CD4-positive, alpha-beta T cell treated with Interleukin-6 at 100 ng/mL for 8 hours (primary cell): ENCODE measurements at regions not wholly inside any gene's neighbourhood (a gene's known extent, or its start where the extent isn't known, plus 50 kb on each side); places are given as distances from the start of the nearest gene placed in this dataset.
"Not testable (repeated sequence)": the region's sequence is repeated elsewhere in the genome, so short reads cannot be mapped to it uniquely, and the experiment has no call there.

Source experiments
- DNase-seq: peaks from one replicate; pipeline ENCODE4 v3.0.0-alpha.2; 2020; ENCODE audit warnings: mixed read lengths, low spot score

DNA sequence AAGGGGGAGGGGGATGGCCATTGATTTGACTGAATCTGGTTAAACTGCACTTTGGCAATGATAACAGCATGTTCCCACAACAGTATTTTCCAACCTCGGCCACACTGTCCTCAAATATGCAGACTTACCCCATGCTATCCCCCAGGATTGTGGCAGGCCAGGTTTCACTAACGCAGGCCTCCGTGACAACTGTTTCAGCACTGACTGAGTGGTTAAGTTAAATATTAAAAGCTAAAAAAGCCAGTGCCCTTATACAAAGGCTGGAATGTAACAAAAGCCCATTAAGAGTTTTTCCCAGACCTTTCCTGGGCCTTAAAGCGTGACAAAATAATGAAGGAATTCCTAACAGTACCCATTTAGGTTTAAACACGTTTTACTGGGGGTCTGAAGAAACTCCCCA is 202.9 kb downstream of the USP25 start:
- no peak for DNase-seq

DNA sequence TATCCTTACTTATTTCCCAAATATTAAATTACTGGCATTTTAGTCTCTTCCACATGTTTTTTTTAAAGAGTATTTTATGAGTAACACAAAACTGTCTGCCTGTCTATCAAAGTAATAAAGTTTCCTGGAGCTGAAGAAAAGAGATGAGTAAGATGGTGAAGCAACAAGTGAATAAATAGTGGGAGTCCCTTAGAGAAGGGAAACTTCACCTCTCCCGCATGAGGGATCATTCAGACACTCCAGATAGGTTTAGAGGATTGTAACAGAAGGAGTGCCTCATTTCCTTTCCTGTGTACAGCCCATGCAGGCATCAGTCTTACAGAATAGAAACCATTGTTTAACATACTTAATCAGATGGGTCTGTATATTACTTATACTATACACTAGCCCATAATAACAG is 205.7 kb downstream of the USP25 start:
- no peak for DNase-seq

DNA sequence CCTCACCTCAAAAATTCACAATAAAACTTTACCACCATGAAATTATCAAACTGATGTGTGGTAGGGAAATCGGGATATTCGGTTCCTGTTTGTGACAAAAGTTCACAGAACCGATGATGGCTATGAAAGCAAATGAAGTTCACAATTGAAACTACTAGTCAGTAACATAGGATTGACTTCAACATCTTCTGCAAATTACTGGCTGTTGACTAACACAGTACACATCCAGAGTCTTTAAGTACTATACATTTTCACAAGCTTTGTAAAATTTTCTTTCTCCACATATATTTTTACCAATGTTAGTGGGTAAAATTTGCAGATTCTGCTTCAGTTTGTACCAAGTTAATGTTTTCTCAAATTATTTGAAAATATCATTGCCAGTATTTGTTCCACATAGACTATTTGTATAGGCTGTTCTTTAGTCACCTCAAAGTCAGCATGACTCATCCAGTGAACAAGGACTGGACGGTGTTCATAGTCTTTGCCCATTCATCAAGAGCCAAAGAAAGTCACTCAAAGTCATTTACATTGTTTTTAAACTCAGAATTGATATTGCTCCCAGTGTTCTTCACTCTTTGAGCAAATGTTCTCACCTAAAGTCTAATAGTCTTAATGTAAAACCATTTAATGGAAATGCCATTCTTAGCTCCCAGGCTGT is 213.4 kb downstream of the USP25 start:
- DNase-seq: no peak

DNA sequence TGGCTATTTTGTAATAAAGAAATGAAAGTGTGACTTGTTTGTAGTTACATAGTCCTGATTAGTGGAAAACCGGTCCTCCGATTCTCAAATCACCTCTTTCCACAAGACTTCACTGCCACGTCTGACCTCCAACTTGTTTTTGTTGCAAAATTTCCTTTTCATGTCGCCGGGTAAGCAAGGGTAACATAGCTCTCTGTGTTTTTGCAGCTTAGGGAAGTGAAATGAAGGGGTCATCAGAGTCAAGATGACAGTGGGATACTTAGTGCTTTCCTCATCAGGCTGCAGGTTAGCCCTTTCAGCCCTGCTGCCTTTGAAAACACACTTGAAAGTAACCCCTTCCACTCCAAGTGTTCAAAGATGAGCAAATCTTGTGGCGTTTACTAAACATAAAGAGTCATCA is 217.9 kb downstream of the USP25 start:
- DNase-seq: no peak

- DNase-seq: no peak
Observed at GRCh38 chr21:15953551-15954116, 223.9 kb downstream of the USP25 start.

GRCh38 chr21:15964236-15964855 is 234.6 kb downstream of the USP25 start:
- DNase-seq: no peak

DNA sequence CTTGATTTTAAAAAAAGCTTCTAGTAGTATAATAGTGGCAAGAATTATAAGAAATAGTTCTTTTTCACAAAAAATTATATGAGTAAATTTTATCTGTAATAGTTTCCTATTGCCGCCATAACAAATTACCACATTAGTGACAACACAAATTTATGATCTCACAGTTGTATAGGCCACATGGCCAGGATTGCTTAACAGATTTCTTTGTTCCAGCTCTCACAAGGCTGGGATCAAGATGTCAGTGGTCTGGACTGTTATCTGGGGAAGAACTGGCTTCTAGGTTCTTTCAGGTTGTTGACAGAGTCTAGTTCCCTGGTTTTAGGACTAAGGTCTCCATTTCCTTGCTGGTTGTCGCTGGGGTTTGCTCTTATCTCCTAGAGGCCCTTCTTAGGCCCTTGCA is 236.4 kb downstream of the USP25 start:
- DNase-seq: no peak

GRCh38 chr21:15966651-15967050 is 236.9 kb downstream of the USP25 start:
- no peak for DNase-seq

- DNase-seq: no peak
Observed at GRCh38 chr21:15967661-15968060, 237.9 kb downstream of the USP25 start.

DNA sequence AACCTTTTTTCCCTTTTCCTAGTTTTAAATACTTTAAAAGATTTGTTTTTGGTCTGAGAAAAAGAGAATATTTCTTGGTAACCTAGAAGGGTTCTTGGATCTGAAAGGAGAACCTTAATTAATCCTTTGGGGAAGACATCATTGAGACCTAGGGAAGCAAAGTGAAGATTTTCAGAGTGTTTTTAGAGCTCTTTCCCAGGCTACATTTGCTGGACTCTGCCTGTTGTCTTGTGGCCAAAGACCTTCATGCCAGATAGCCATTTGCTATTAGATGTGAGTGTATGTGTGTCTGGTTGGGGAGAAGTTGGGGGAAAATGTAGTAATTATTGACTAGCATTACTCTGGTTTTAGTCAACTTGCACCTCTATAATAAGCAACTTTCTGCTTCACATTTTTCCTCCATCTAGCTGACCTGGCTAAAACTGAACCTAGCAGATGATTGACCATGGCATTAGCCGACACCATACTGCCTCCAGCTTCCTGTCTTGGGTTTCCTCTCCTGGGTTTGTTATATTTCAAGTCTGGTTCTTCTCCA is 239.1 kb downstream of the USP25 start:
- DNase-seq: no peak

- no peak for DNase-seq
Observed at GRCh38 chr21:15976807-15977206, 247.0 kb downstream of the USP25 start.

GRCh38 chr21:15978215-15978738 is 248.5 kb downstream of the USP25 start:
- DNase-seq: no peak

GRCh38 chr21:15979493-15979892 is 249.7 kb downstream of the USP25 start:
- not testable (repeated sequence) for DNase-seq

GRCh38 chr21:15986277-15986676 is 256.5 kb downstream of the USP25 start:
- DNase-seq: no peak

- no peak for DNase-seq
Observed at GRCh38 chr21:15992171-15992570, 262.4 kb downstream of the USP25 start.

- DNase-seq: no peak
Observed at GRCh38 chr21:15993951-15994350, 264.2 kb downstream of the USP25 start.

- DNase-seq: no peak
Observed at GRCh38 chr21:15999741-16000140, 270.0 kb downstream of the USP25 start.

- DNase-seq: no peak
Observed at GRCh38 chr21:16002874-16003466, 273.2 kb downstream of the USP25 start.

DNA sequence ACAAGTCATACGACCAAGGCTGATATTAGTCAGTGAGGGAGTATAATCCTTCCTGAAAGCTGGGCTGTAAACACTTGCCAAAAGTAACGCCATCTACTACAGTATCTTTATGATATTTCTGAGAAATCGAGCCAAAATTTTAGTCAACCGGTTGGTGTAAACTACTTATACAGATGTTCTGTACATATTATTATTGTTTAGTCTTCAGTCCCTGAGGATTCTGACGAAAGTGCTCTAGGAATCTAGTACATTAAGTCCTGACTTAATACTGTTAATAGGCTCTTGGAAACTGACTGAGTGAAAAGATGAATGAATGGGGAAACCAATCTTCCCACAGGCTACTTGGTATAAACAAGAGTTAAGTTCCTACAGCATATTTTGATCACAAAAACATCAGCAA is 274.3 kb downstream of the USP25 start:
- no peak for DNase-seq

DNA sequence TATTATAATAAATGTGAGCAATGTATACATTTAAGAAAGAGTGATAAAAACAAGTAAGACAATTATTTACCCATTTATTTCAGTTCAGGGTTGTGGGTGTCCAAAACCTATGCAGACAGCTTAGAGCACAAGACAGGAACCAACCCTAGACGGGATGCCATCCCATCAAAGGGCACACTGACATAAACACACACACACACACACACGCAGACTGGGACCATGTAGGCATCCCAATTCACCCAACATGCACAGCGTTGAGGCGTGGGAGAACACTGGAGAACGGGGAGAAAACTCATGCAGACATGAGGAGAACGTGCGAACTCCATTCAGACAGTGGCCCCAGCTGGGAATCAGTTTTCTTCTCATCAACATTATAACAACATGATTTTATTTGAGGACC is 274.7 kb downstream of the USP25 start:
- no peak for DNase-seq

GRCh38 chr21:16005996-16006395 is 276.2 kb downstream of the USP25 start:
- no peak for DNase-seq

DNA sequence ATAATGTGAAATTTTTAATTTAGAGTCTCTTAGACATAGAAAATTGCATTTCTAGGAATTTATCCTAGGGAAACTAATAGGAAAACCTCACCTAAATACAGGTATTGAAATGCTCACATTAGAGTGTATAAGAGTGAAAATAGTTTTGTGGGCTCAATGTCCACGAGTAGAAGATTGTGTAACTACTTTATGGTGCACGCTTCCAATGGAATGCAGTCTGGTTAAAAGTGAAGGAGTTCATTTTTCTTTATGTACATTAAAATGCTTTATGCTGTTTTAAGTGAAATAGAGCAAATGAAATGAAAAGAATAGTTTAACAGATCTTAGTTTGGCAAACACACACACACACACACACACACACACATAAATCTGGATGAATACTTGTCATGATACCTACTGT is 278.2 kb downstream of the USP25 start:
- no peak for DNase-seq

DNA sequence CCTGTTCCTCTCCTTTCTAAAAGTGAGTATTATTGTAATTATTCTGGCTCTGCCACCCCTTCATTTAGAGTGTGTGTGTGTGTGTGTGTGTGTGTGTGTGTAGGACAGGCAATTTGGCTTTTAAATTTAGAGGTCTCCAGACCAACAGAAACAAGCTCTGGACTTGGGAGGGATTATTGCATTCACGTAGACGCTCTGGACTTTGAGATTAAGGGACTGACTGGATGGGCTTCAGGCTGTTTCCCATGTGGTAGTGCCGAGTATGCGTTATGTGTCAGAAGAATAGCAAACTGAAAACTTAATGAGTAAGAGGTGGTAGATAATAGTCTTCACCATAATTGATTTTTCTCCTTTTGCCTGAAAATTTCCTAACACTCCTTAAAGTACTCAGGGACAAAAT is 281.9 kb downstream of the USP25 start:
- DNase-seq: no peak
